ENCODE measurements at regions not wholly inside any gene's neighbourhood (a gene's known extent, or its start where the extent isn't known, plus 50 kb on each side); places are given as distances from the start of the nearest gene placed in this dataset.

DNA sequence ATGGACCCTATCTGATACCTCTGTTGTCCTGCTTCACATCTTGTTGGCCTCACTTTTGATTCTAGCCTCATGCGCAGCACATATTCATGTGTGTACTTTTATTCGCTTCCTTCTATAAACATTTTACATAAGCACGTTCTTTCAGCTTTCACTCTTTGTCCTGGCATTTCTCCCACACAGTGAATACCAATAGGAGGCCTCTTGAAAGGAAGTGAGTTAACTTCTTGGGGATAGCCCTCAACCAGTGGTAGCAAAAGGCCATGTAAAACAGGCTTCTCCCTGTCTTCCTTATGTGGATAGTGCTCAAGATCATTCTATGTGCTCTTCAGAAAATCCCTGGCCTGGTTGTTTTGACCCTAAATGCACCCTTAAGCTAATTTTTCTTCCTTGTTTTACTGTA is 633.9 kb upstream of the MBL2 start:
- H3K27ac ChIP-seq (ENCODE audit: low read depth, low read length): no peak overlapping the region
- no peaks in the 10 kb centered on the region for H3K9me3 ChIP-seq (ENCODE audit: insufficient read depth, low read length)
- H3K27me3 ChIP-seq (ENCODE audit: low read length): no peaks in the 10 kb centered on the region
- no peaks in the 10 kb centered on the region for H3F3A ChIP-seq (ENCODE audit: insufficient read depth)
- no peak overlapping the region for H3K4me3 ChIP-seq (ENCODE audit: insufficient read depth, low read length, poor library complexity, severe bottlenecking)
- no peaks in the 10 kb centered on the region for H3K36me3 ChIP-seq (ENCODE audit: low read length)
- H3K9ac ChIP-seq (ENCODE audit: low read length): no peak overlapping the region
- H4K20me1 ChIP-seq (ENCODE audit: low read depth, low read length): no peaks in the 10 kb centered on the region
- no peaks in the 10 kb centered on the region for H3K9me2 ChIP-seq (replicated peaks; ENCODE audit: insufficient read depth, low read length)
- H3K79me2 ChIP-seq (ENCODE audit: insufficient read depth, low read length): no peaks in the 10 kb centered on the region
- no peak overlapping the region for H3K4me2 ChIP-seq (ENCODE audit: low read depth, low read length, poor library complexity, severe bottlenecking)
- TF ChIP-seq EZH2phosphoT487 (conservative IDR thresholded peaks at IDR 0.05; ENCODE audit: low read length): no peak
- TF ChIP-seq, protein P1, sequence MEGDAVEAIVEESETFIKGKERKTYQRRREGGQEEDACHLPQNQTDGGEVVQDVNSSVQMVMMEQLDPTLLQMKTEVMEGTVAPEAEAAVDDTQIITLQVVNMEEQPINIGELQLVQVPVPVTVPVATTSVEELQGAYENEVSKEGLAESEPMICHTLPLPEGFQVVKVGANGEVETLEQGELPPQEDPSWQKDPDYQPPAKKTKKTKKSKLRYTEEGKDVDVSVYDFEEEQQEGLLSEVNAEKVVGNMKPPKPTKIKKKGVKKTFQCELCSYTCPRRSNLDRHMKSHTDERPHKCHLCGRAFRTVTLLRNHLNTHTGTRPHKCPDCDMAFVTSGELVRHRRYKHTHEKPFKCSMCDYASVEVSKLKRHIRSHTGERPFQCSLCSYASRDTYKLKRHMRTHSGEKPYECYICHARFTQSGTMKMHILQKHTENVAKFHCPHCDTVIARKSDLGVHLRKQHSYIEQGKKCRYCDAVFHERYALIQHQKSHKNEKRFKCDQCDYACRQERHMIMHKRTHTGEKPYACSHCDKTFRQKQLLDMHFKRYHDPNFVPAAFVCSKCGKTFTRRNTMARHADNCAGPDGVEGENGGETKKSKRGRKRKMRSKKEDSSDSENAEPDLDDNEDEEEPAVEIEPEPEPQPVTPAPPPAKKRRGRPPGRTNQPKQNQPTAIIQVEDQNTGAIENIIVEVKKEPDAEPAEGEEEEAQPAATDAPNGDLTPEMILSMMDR (IDR thresholded peaks at IDR 0.05; ENCODE audit: insufficient read depth, low read length, poor library complexity, severe bottlenecking): no peak
- no peak overlapping the region for H2AFZ ChIP-seq (ENCODE audit: low read depth, low read length, severe bottlenecking)

DNA sequence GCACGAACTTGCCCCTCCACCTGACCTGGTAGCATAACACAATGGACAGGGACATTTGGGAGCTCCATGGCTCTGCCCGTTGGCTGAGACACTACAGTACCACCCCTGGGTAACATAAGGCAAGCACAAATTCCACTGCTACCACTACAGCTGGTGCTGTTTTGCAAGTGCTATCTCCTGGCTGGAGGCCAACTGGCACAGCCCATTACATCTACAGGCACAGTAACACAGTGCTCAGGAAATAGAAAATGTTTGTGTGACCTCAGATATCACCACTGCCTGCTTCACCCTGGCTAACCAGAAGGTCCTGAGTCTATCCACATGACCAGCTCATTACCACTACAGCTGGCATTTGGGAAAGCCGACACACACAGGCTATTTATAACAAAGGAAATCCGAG is 631.1 kb upstream of the MBL2 start:
- Histone ChIP-seq H3K4me2 (ENCODE audit: low read depth, low read length, poor library complexity, severe bottlenecking) (no peak overlapping the region), H3K36me3 (ENCODE audit: low read length) (no peaks in the 10 kb centered on the region), H4K20me1 (ENCODE audit: low read depth, low read length) (no peaks in the 10 kb centered on the region), H3K27ac (ENCODE audit: low read depth, low read length) (no peak overlapping the region), H3K4me3 (ENCODE audit: insufficient read depth, low read length, poor library complexity, severe bottlenecking) (no peak overlapping the region), H3F3A (ENCODE audit: insufficient read depth) (no peaks in the 10 kb centered on the region), H3K79me2 (ENCODE audit: insufficient read depth, low read length) (no peaks in the 10 kb centered on the region), H3K27me3 (ENCODE audit: low read length) (no peaks in the 10 kb centered on the region), H3K9me3 (ENCODE audit: insufficient read depth, low read length) (no peaks in the 10 kb centered on the region), H3K9me2 (replicated peaks; ENCODE audit: insufficient read depth, low read length) (no peaks in the 10 kb centered on the region), H2AFZ (ENCODE audit: low read depth, low read length, severe bottlenecking) (no peak overlapping the region), H3K9ac (ENCODE audit: low read length) (no peak overlapping the region)
- TF ChIP-seq EZH2phosphoT487 (conservative IDR thresholded peaks at IDR 0.05; ENCODE audit: low read length): no peak
- TF ChIP-seq, protein P1 (IDR thresholded peaks at IDR 0.05; ENCODE audit: insufficient read depth, low read length, poor library complexity, severe bottlenecking): no peak

DNA sequence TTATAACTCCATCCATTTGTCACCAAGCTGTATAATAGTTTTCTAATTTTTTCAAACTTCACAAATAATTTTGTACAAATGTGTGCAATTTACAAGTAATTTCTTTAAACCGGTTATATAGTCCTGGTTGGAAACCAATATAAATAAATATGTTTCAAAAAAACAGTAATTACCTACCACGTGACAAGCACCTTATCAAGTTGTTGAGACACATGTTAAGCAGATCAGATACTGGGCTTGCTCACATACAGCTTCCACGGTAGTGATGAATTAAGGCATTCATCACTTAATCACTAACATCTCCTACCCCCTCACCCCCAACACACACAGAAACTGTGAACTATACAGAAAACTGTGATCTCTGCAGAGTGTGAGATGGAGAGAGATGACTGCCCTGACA is 630.0 kb upstream of the MBL2 start:
- no peaks in the 10 kb centered on the region for H3K9me3 ChIP-seq (ENCODE audit: insufficient read depth, low read length)
- no peaks in the 10 kb centered on the region for H3F3A ChIP-seq (ENCODE audit: insufficient read depth)
- H3K36me3 ChIP-seq (ENCODE audit: low read length): no peaks in the 10 kb centered on the region
- H3K4me3 ChIP-seq (ENCODE audit: insufficient read depth, low read length, poor library complexity, severe bottlenecking): no peak overlapping the region
- H3K27me3 ChIP-seq (ENCODE audit: low read length): no peaks in the 10 kb centered on the region
- H4K20me1 ChIP-seq (ENCODE audit: low read depth, low read length): no peaks in the 10 kb centered on the region
- H3K9ac ChIP-seq (ENCODE audit: low read length): no peak overlapping the region
- no peak overlapping the region for H3K27ac ChIP-seq (ENCODE audit: low read depth, low read length)
- no peaks in the 10 kb centered on the region for H3K79me2 ChIP-seq (ENCODE audit: insufficient read depth, low read length)
- H2AFZ ChIP-seq (ENCODE audit: low read depth, low read length, severe bottlenecking): no peak overlapping the region
- TF ChIP-seq, protein P1 (IDR thresholded peaks at IDR 0.05; ENCODE audit: insufficient read depth, low read length, poor library complexity, severe bottlenecking): no peak
- TF ChIP-seq EZH2phosphoT487 (conservative IDR thresholded peaks at IDR 0.05; ENCODE audit: low read length): no peak
- no peak overlapping the region for H3K4me2 ChIP-seq (ENCODE audit: low read depth, low read length, poor library complexity, severe bottlenecking)
- H3K9me2 ChIP-seq (replicated peaks; ENCODE audit: insufficient read depth, low read length): no peaks in the 10 kb centered on the region

Data from SU-DHL-6 (cell line).